Epithelial cell of esophagus (primary cell): ENCODE measurements at regions not wholly inside any gene's neighbourhood (a gene's known extent, or its start where the extent isn't known, plus 50 kb on each side); places are given as distances from the start of the nearest gene placed in this dataset.
"Not testable (repeated sequence)": the region's sequence is repeated elsewhere in the genome, so short reads cannot be mapped to it uniquely, and the experiment has no call there.

Source experiments
- DNase-seq: peaks from one replicate; pipeline ENCODE4 v3.0.0; 2010; ENCODE audit warnings: low read depth
- H3K4me3 ChIP-seq: 2 replicates; pipeline ENCODE4 v1.5.1; 2011; ENCODE audit warnings: mild to moderate bottlenecking, low read length, control low read depth
- CTCF ChIP-seq: IDR thresholded peaks from 2 replicates; pipeline ENCODE4 v1.5.1; 2011; ENCODE audit warnings: low read depth, mild to moderate bottlenecking, low read length, control low read depth, inconsistent platforms; ENCODE audit not compliant: insufficient read depth; ENCODE audit errors: missing control alignments

- H3K4me3 ChIP-seq: no peak overlapping the region
- DNase-seq: no peak
- TF ChIP-seq CTCF: no peak
Observed at GRCh38 chr12:5110345-5110744, 66.7 kb downstream of the KCNA5 start.

- H3K4me3 ChIP-seq: no peak overlapping the region
- TF ChIP-seq CTCF: no peak
- no peak for DNase-seq
Observed at GRCh38 chr12:5114436-5114835, 70.8 kb downstream of the KCNA5 start.

- DNase-seq, H3K4me3 ChIP-seq: not testable (repeated sequence)
Observed at GRCh38 chr12:5121784-5122183, 78.1 kb downstream of the KCNA5 start.

- not testable (repeated sequence) for H3K4me3 ChIP-seq, DNase-seq
Observed at GRCh38 chr12:5122256-5122831, 78.7 kb downstream of the KCNA5 start.

- no peak for TF ChIP-seq CTCF
- H3K4me3 ChIP-seq: no peak overlapping the region
- no peak for DNase-seq
Observed at GRCh38 chr12:5123921-5124320, 80.2 kb downstream of the KCNA5 start.

- DNase-seq: no peak
- H3K4me3 ChIP-seq: no peak overlapping the region
- no peak for TF ChIP-seq CTCF
Observed at GRCh38 chr12:5124401-5124800, 80.7 kb downstream of the KCNA5 start.

- TF ChIP-seq CTCF: no peak
- DNase-seq: no peak
- H3K4me3 ChIP-seq: no peak overlapping the region
Observed at GRCh38 chr12:5134861-5135525, 91.3 kb downstream of the KCNA5 start.

- no peak overlapping the region for H3K4me3 ChIP-seq
- no peak for TF ChIP-seq CTCF
- DNase-seq: no peak
Observed at GRCh38 chr12:5138256-5138655, 94.6 kb downstream of the KCNA5 start.
